IMR-90 (cell line): ENCODE measurements at regions not wholly inside any gene's neighbourhood (a gene's known extent, or its start where the extent isn't known, plus 50 kb on each side); places are given as distances from the start of the nearest gene placed in this dataset.

Experiments
- ATAC-seq: fragments of 200-7000 bp; cut with Tn5 transposase; 2 replicates; pipeline ENCODE4 v1.9.1; 2020; ENCODE audit warnings: low read depth, mild to moderate bottlenecking, moderate library complexity
- BruUV-seq: library from RNA; stranded (reverse); fragments of 400-500 nt; replicated peaks from 2 replicates; lab custom pipeline; 2021; lab: Mats Ljungman, UMichigan
- CTCF ChIA-PET: fragments of 300-600 bp; formaldehyde crosslinking; extraction: SDS; loops from one replicate; lab custom pipeline; 2021; ENCODE audit warnings: antibody characterized with exemption; lab: Yijun Ruan, JAX
- POLR2A ChIA-PET: fragments of 300-600 bp; sonication (Branson Sonifier 250); formaldehyde crosslinking; loops from one replicate; lab custom pipeline; 2022; ENCODE audit warnings: antibody characterized with exemption; ENCODE audit not compliant: unreplicated experiment; lab: Charles Lee
- DNase-seq: peaks from one replicate; pipeline ENCODE4 v3.0.0; 2013
- H2AFZ ChIP-seq: replicated peaks from 2 replicates; pipeline ENCODE3; 2013; ENCODE audit warnings: low read length, mild to moderate bottlenecking; ENCODE audit not compliant: poor library complexity
- H2AK5ac ChIP-seq: 2 replicates; pipeline ENCODE4 v1.6.1; 2013; ENCODE audit warnings: low read depth, low read length, inconsistent platforms
- H2AK9ac ChIP-seq: replicated peaks from 2 replicates; pipeline ENCODE3; 2013; ENCODE audit warnings: mild to moderate bottlenecking, low read depth, low read length, moderate library complexity; ENCODE audit not compliant: poor library complexity
- H2BK120ac ChIP-seq: 2 replicates; pipeline ENCODE4 v1.6.1; 2013; ENCODE audit warnings: low read depth, low read length, inconsistent platforms
- H2BK15ac ChIP-seq: 3 replicates; pipeline ENCODE4 v1.6.1; 2013; ENCODE audit warnings: low read depth, low read length, inconsistent platforms
- H2BK20ac ChIP-seq: 2 replicates; pipeline ENCODE4 v1.6.1; 2013; ENCODE audit warnings: low read depth, mild to moderate bottlenecking, inconsistent platforms, low read length, moderate library complexity
- H2BK5ac ChIP-seq: 2 replicates; pipeline ENCODE4 v1.6.1; 2013; ENCODE audit warnings: mild to moderate bottlenecking, low read depth, low read length, inconsistent platforms; ENCODE audit not compliant: poor library complexity, severe bottlenecking
- H3K14ac ChIP-seq: replicated peaks from 2 replicates; pipeline ENCODE4 v1.6.1; 2013; ENCODE audit warnings: low read depth, low read length, inconsistent platforms
- H3K18ac ChIP-seq: 2 replicates; pipeline ENCODE4 v1.6.1; 2013; ENCODE audit warnings: low read depth, low read length, control low read depth
- H3K23ac ChIP-seq: 2 replicates; pipeline ENCODE4 v1.6.1; 2013; ENCODE audit warnings: low read depth, low read length, inconsistent platforms
- H3K27ac ChIP-seq: 2 replicates; pipeline ENCODE4 v1.5.1; 2013; ENCODE audit warnings: mild to moderate bottlenecking, control low read depth, low read length; ENCODE audit not compliant: insufficient read depth
- H3K27me3 ChIP-seq: 2 replicates; pipeline ENCODE4 v1.6.1; 2013; ENCODE audit warnings: low read length; ENCODE audit not compliant: control insufficient read depth, insufficient read depth
- H3K36me3 ChIP-seq: 2 replicates; pipeline ENCODE4 v1.6.1; 2013; ENCODE audit warnings: low read length, mixed read lengths; ENCODE audit not compliant: control insufficient read depth, insufficient read depth
- H3K4ac ChIP-seq: 2 replicates; pipeline ENCODE4 v1.6.1; 2013; ENCODE audit warnings: low read depth, low read length, inconsistent platforms
- H3K4me1 ChIP-seq: 2 replicates; pipeline ENCODE4 v1.6.1; 2013; ENCODE audit warnings: low read length, mixed read lengths; ENCODE audit not compliant: control insufficient read depth, insufficient read depth
- H3K4me2 ChIP-seq: 2 replicates; pipeline ENCODE4 v1.6.1; 2013; ENCODE audit warnings: low read depth, mild to moderate bottlenecking, control low read depth, low read length, moderate library complexity
- H3K4me3 ChIP-seq: 2 replicates; pipeline ENCODE4 v1.5.1; 2013; ENCODE audit warnings: low read depth, mild to moderate bottlenecking, control low read depth, low read length, moderate library complexity; ENCODE audit not compliant: insufficient read depth
- H3K56ac ChIP-seq: 2 replicates; pipeline ENCODE4 v1.6.1; 2013; ENCODE audit warnings: low read length, inconsistent platforms; ENCODE audit not compliant: insufficient read depth; ENCODE audit errors: extremely low read depth
- H3K79me1 ChIP-seq, 2 experiments: 2 replicates each; pipeline ENCODE4 v1.6.1; 2013; ENCODE audit warnings: low read length in 2 of 2, inconsistent platforms in 1 of 2, low read depth in 1 of 2
- H3K9ac ChIP-seq: 2 replicates; pipeline ENCODE4 v1.6.1; 2013; ENCODE audit warnings: low read depth, low read length, control low read depth
- H3K9me1 ChIP-seq: 2 replicates; pipeline ENCODE4 v1.6.1; 2013; ENCODE audit warnings: low read length, inconsistent platforms; ENCODE audit not compliant: insufficient read depth
- H3K9me3 ChIP-seq: 2 replicates; pipeline ENCODE4 v1.6.1; 2013; ENCODE audit warnings: low read length; ENCODE audit not compliant: control insufficient read depth, insufficient read depth
- H4K20me1 ChIP-seq: 2 replicates; pipeline ENCODE4 v1.6.1; 2013; ENCODE audit warnings: low read length, inconsistent platforms; ENCODE audit not compliant: insufficient read depth
- H4K5ac ChIP-seq: 2 replicates; pipeline ENCODE4 v1.6.1; 2013; ENCODE audit warnings: mild to moderate bottlenecking, low read depth, low read length, control low read depth
- H4K8ac ChIP-seq, 2 experiments: 2 replicates each; pipeline ENCODE4 v1.6.1; 2013; ENCODE audit warnings: low read depth in 2 of 2, low read length in 2 of 2, control low read depth in 1 of 2, inconsistent platforms in 1 of 2
- H4K91ac ChIP-seq: 2 replicates; pipeline ENCODE4 v1.6.1; 2013; ENCODE audit warnings: low read depth, low read length, inconsistent platforms; ENCODE audit not compliant: insufficient read depth
- MAFK ChIP-seq: IDR thresholded peaks from 2 replicates; pipeline ENCODE4 v1.6.1; 2012; ENCODE audit warnings: low read depth, low read length, improper control_type of control experiment
- POLR2A ChIP-seq: IDR thresholded peaks from 2 replicates; pipeline ENCODE4 v1.6.1; 2012; ENCODE audit warnings: mild to moderate bottlenecking, low read depth, low read length
- RCOR1 ChIP-seq: IDR thresholded peaks from 2 replicates; pipeline ENCODE4 v1.6.1; 2012; ENCODE audit warnings: mild to moderate bottlenecking, low read length, improper control_type of control experiment; ENCODE audit not compliant: insufficient replicate concordance
- WGBS, 2 experiments: methylation state at CpG; one replicate each; pipeline versions ENCODE4 v1.1.5 to v1.1.7; 2013; ENCODE audit warnings: missing lambda C conversion rate in 2 of 2; ENCODE audit not compliant: insufficient read length in 1 of 2; ENCODE audit errors: extremely low coverage in 2 of 2; 5-methylcytosine and 5-hydroxymethylcytosine counted together
- dilution Hi-C: fragments of 300-500 bp; cut with HindIII; formaldehyde crosslinking; loops from one replicate; pipeline ENCODE4 v1.14.3; 2018; ENCODE audit warnings: low sequenced_read_pairs; ENCODE audit not compliant: unreplicated experiment
- in situ Hi-C: fragments of 300-500 bp; cut with MboI; formaldehyde crosslinking; loops from 3 replicates; pipeline ENCODE4 v1.14.3; 2019; ENCODE audit warnings: low sequenced_read_pairs, inconsistent platforms, mixed read lengths
- intact Hi-C: fragments of 100-400 bp; cut with micrococcal nuclease; formaldehyde crosslinking; loops from 2 replicates; pipeline ENCODE4 v1.10.0; 2022
- TF ChIP-seq, protein P1 (sequence below): fragments of 150-350 bp; IDR thresholded peaks from 2 replicates; pipeline ENCODE4 v1.6.1; 2017; ENCODE audit warnings: mild to moderate bottlenecking, antibody characterized with exemption, low read length, low read depth

DNA sequence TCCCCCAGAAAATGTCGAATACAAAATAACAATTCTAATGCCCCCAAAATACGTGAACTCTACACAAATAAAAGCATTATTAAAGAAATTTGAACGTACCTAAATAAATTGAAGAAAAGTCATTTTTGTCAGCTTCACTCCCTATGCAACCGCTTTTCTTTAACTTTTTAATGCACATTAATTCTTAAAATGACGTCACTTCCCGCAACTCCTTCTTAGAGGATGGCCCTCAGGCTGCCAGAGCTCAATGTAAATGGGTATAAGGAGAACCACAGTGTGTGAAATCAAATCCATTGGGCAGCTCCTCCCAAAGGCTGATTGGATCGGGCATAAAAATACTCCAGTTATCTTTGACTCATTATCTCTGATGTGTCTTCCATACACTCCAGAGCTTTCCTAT is 736.9 kb downstream of the GBE1 start:
- Histone ChIP-seq H3K4me1 (no peaks in the 10 kb centered on the region), H4K5ac (no peak overlapping the region), H3K9me1 (no peaks in the 10 kb centered on the region), H2BK20ac (no peak overlapping the region), H3K9ac (no peak overlapping the region), H3K4me2 (no peak overlapping the region), H4K91ac (no peak overlapping the region), H4K20me1 (no peaks in the 10 kb centered on the region), H3K4me3 (no peak overlapping the region), H4K8ac (no peak overlapping the region), H2AFZ (no peak overlapping the region), H3K27me3 (no peaks in the 10 kb centered on the region), H3K9me3 (peaks cover 2% of the 10 kb centered on the region; the same call in 1 of the 2 replicates), H3K27ac (no peak overlapping the region), H3K14ac (no peak overlapping the region), H3K4ac (no peak overlapping the region), H3K36me3 (no peaks in the 10 kb centered on the region), H2BK5ac (no peak overlapping the region), H2BK15ac (no peak overlapping the region), H2AK9ac (no peak overlapping the region), H3K56ac (no peak overlapping the region), H3K18ac (no peak overlapping the region), H3K79me1 (no peaks in the 10 kb centered on the region), H2AK5ac (no peak overlapping the region), H2BK120ac (no peak overlapping the region), H3K23ac (no peak overlapping the region)
- ChIA-PET CTCF (no interaction called here), POLR2A (no interaction called here)
- DNase-seq, result no peak
- dilution Hi-C loops, result no loop called here
- TF ChIP-seq RCOR1 (no peak), POLR2A (no peak), MAFK (no peak)
- TF ChIP-seq, protein P1, sequence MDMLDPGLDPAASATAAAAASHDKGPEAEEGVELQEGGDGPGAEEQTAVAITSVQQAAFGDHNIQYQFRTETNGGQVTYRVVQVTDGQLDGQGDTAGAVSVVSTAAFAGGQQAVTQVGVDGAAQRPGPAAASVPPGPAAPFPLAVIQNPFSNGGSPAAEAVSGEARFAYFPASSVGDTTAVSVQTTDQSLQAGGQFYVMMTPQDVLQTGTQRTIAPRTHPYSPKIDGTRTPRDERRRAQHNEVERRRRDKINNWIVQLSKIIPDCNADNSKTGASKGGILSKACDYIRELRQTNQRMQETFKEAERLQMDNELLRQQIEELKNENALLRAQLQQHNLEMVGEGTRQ, result no peak
- no TSS peak for BruUV-seq
- in situ Hi-C loops, result no loop called here
- no CpG with 5 or more reads among the region's 7 CpGs for WGBS, 2 experiments
- no peak for ATAC-seq
- intact Hi-C loops, result no loop called here
